Neuron (in vitro differentiated cells): ENCODE measurements at regions not wholly inside any gene's neighbourhood (a gene's known extent, or its start where the extent isn't known, plus 50 kb on each side); places are given as distances from the start of the nearest gene placed in this dataset.

Experiments
- H2AFZ ChIP-seq: one replicate; pipeline ENCODE4 v1.6.1; 2013; ENCODE audit warnings: low read depth, mild to moderate bottlenecking, inconsistent platforms, low read length, moderate library complexity
- H3K27me3 ChIP-seq: one replicate; pipeline ENCODE4 v1.6.1; 2013; ENCODE audit warnings: low read length; ENCODE audit not compliant: insufficient read depth
- H3K36me3 ChIP-seq: one replicate; pipeline ENCODE4 v1.6.1; 2013; ENCODE audit warnings: low read length; ENCODE audit not compliant: insufficient read depth
- H3K4me1 ChIP-seq: one replicate; pipeline ENCODE4 v1.6.1; 2013; ENCODE audit warnings: low read length; ENCODE audit not compliant: insufficient read depth
- H3K4me3 ChIP-seq: 2 replicates; pipeline ENCODE4 v1.5.1; 2013; ENCODE audit warnings: mild to moderate bottlenecking, low read length, moderate library complexity
- H3K9me3 ChIP-seq: one replicate; pipeline ENCODE4 v1.6.1; 2013; ENCODE audit warnings: low read length

DNA sequence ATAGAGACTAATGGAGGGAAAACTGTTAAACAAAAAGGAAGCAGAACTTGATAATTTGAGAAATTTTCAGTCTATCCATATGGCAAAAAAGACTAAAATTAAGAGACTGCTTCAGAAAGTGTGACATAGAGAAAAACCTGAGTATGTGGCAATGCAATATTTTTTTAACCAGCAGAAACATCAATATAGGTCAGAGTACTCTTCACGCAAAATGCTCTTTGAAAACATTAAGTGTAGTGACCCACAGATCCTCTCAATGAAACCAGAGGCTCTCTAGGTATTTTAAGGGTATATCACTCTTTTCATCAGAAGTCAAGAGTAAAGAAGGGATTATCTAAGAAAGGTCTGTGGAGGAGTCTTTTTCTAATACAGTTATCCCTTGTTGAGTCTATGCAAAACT is 1394.8 kb downstream of the DSC3 start:
- Histone ChIP-seq H2AFZ (no peak overlapping the region), H3K27me3 (no peaks in the 10 kb centered on the region), H3K9me3 (no peaks in the 10 kb centered on the region), H3K4me1 (no peaks in the 10 kb centered on the region), H3K4me3 (no peak overlapping the region), H3K36me3 (no peaks in the 10 kb centered on the region)

DNA sequence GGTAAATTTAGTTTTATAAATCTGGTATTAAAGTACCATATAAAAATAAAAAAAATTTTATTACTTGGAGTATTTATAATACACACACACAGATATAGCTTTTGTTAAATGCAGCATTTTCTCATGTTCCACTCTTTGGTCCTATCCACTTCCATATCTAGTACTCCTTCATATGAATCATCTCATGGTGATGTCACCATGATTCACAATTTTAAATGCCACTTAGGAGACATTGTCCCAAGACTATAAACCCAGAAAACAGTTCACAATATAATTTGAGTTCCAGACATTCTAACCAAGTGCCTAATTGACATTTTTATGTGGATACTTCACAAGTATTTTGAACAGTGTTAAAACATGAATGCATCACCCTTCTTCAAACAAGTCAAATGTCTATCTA is 1398.3 kb downstream of the DSC3 start:
- H3K4me1 ChIP-seq = no peaks in the 10 kb centered on the region
- H3K27me3 ChIP-seq = no peaks in the 10 kb centered on the region
- no peak overlapping the region for H3K4me3 ChIP-seq
- no peak overlapping the region for H2AFZ ChIP-seq
- no peaks in the 10 kb centered on the region for H3K9me3 ChIP-seq
- H3K36me3 ChIP-seq = no peaks in the 10 kb centered on the region

DNA sequence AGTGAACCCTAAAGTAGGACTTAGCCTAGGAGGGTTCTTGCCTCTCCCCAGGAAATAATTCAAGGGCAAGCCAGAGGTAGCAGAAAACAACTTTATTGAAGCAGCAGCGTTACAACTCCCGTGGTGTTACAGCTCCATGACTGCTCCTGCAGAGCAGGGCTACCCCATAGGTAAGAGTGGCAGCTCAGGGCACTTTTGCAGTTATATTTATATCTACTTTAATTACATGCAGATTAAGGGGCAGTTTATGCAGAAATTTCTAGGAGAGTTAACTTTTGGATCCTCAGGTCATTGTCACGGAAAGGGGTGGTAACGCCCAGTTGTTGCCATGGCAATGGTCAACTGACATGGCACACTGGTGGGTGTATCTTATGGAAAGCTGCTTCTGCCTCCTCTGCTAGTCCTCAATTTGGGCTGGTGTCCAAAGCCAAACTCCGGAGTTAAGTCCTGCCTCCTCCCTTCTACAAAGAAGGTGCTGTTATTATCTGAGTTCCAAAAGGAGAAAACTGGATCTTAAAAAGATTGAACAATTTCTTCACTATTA is 1413.0 kb downstream of the DSC3 start:
- H3K4me1 ChIP-seq = no peaks in the 10 kb centered on the region
- H3K36me3 ChIP-seq = no peaks in the 10 kb centered on the region
- no peaks in the 10 kb centered on the region for H3K9me3 ChIP-seq
- H2AFZ ChIP-seq = no peak overlapping the region
- no peaks in the 10 kb centered on the region for H3K27me3 ChIP-seq
- H3K4me3 ChIP-seq = no peak overlapping the region

DNA sequence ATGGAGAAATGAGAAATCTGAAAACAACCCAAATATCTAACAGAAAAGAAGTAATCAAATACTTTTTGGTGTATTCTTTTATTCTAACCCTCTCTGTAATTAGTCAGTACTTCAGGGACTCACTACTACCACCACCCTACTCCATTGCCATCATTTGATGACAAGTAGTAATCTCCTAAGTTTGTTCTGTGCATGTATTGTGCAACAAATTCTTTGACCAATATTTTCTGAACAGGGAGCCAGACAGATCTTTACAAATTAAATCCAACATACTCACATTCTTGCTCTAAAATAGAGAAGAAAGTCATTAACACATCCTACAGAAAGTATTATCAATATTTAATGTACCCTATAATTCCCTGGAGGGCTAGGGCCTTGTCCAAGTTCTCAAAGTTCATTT is 1416.4 kb downstream of the DSC3 start:
- H2AFZ ChIP-seq = no peak overlapping the region
- H3K4me3 ChIP-seq = no peak overlapping the region
- H3K27me3 ChIP-seq = no peaks in the 10 kb centered on the region
- peaks cover 4% of the 10 kb centered on the region for H3K4me1 ChIP-seq
- no peaks in the 10 kb centered on the region for H3K36me3 ChIP-seq
- no peaks in the 10 kb centered on the region for H3K9me3 ChIP-seq

DNA sequence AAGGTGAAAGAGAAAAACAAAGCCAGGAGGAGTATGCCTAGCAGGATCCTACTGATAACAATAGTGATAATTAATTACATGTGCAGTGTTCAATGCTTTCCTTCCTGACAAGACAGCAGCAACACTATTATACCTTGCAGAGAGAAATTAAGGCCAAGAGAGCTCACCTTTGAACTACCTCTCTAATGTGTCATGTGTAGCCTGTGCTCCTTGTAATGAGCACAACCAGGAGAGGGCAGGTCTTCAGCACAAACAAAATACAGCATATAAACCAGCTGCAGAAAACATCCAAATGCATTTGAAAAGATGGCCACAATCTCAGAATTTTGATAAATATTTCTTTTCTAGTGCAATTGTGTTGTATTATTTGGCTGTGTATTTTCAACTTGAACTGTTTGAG is 1425.7 kb downstream of the DSC3 start:
- H3K4me1 ChIP-seq = no peaks in the 10 kb centered on the region
- no peak overlapping the region for H3K4me3 ChIP-seq
- no peaks in the 10 kb centered on the region for H3K27me3 ChIP-seq
- no peaks in the 10 kb centered on the region for H3K36me3 ChIP-seq
- H3K9me3 ChIP-seq = no peaks in the 10 kb centered on the region
- no peak overlapping the region for H2AFZ ChIP-seq

DNA sequence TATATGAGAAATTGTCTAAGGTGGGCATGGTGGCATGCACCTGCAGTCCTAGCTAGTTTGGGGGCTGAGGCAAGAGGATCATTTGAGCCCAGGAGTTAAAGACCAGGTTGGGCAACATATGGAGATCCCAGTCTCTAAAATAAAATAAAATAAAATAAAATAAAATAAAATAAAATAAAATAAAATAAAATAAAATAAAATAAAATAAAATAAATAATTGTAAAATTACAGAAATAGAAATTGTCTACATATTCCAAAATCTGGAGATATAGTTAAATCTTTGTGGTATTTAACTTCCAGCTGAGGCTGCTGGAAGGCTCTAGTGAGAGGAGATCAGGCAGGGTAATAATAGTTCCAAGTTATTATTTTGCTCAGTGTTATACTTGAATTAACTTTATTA is 1432.1 kb upstream of the CDH2 start:
- H3K27me3 ChIP-seq = no peaks in the 10 kb centered on the region
- H3K36me3 ChIP-seq = no peaks in the 10 kb centered on the region
- H2AFZ ChIP-seq = no peak overlapping the region
- no peaks in the 10 kb centered on the region for H3K4me1 ChIP-seq
- H3K9me3 ChIP-seq = peaks cover 5% of the 10 kb centered on the region
- H3K4me3 ChIP-seq = no peak overlapping the region

DNA sequence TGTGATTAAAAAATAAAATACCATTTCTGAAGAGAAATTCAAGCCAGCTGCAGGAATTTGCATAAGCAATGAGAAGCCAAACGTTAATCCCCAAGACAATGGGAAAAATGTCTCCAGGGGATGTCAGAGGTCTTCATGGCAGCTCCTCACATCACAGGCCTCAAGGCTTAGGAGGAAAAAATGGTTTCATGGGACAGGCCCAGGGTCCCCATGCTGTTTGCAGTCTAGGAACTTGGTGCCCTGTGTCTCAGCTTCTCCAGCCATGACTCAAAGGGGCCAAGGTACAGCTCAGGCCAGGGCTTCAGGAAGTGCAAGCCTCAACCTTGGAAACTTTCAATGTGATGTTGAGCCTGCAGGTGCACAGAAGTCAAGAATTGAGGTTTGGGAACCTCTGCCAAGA is 1428.4 kb upstream of the CDH2 start:
- H3K27me3 ChIP-seq = no peaks in the 10 kb centered on the region
- H2AFZ ChIP-seq = no peak overlapping the region
- no peaks in the 10 kb centered on the region for H3K4me1 ChIP-seq
- no peak overlapping the region for H3K4me3 ChIP-seq
- peaks cover 5% of the 10 kb centered on the region for H3K9me3 ChIP-seq
- H3K36me3 ChIP-seq = no peaks in the 10 kb centered on the region

DNA sequence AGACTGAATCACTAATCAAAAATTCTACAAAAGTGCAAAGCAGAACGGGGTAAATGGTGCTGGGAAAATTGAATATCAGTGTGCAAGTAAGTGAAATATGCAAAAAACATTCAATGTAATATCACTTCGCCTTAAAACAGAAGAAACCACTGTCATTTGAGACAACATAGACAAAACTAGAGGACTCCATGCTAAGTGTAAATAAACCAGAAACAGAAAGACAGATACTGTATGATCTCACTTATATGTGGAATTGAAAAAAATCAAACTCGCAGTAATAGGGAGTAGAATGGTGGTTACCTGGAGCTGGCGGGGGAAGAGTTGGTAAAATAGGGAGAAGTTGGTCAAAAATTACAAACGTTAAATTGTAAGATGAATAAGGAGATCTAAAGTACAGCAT is 1420.0 kb upstream of the CDH2 start:
- Histone ChIP-seq H3K9me3 (no peaks in the 10 kb centered on the region), H2AFZ (no peak overlapping the region), H3K36me3 (no peaks in the 10 kb centered on the region), H3K27me3 (no peaks in the 10 kb centered on the region), H3K4me3 (no peak overlapping the region), H3K4me1 (no peaks in the 10 kb centered on the region)

DNA sequence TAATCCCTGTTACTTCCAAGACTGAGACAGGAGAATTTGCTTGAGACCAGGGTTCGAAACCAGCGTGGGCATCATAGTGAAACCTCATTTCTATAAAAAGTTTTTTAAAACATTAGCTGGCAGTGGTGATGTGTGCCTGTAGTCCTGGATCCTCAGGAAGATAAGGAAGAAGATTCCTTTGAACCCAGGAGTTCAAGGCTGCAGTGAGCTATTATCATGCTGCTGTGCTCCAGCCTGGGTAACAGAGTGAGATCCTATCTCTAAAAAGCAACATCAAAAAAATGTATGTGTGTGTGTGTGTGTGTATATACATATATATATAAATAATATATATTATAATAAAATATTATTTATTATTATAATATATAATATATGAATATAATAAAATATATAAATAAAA is 1417.6 kb upstream of the CDH2 start:
- H2AFZ ChIP-seq = no peak overlapping the region
- H3K36me3 ChIP-seq = no peaks in the 10 kb centered on the region
- no peaks in the 10 kb centered on the region for H3K27me3 ChIP-seq
- H3K9me3 ChIP-seq = no peaks in the 10 kb centered on the region
- no peaks in the 10 kb centered on the region for H3K4me1 ChIP-seq
- no peak overlapping the region for H3K4me3 ChIP-seq

DNA sequence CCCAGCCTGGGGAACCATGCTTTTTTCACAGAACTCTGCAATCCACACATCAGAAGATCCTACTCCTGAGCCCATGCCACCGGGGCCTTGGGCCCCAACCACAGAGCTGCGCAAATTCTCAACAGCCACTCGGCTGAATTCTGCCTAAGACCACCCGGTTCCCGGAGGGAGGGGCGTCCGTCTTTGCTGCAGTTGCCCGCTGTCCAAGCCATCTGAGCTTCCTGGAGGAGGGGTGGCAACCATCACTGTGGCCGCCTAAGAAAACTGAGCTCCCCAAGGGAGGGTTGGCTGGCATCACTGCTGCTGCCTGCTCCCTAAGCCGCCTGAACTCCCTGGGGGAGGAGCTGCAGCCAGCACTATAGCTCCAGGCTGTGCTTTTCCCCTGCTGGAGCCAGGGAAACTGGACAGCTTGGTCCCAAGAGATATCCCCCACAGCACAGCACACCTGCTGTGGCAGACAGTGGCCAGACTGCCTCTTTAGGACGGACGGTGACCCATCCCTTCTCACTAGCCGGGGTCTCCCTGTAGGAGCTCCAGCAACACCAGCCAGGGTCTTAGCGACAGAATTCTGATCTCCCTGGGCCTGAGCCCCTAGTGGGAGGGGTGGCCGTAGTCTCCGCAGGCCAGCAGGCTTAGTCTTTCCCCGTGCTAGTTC is 1411.6 kb upstream of the CDH2 start:
- no peaks in the 10 kb centered on the region for H3K9me3 ChIP-seq
- H3K27me3 ChIP-seq = no peaks in the 10 kb centered on the region
- H3K4me3 ChIP-seq = no peak overlapping the region
- H2AFZ ChIP-seq = no peak overlapping the region
- H3K4me1 ChIP-seq = no peaks in the 10 kb centered on the region
- no peaks in the 10 kb centered on the region for H3K36me3 ChIP-seq

DNA sequence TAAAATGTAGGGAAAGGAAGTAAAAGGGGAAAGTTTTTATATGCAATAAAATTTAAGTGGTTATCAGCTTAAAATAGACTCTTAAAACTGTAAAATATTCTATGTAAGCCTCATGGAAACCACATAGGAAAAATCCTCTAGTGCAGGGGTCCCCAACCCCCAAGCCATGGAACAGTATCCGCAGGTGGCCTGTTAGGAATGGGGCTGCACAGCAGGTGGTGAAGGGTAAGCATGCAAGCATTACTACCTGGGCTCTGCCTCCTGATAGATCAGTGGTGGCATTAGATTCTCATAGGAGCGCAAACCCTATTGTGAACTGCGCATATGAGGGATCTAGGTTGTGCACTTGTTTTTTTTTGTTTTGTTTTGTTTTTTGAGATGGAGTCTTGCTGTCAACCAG is 1409.3 kb upstream of the CDH2 start:
- H3K9me3 ChIP-seq = no peaks in the 10 kb centered on the region
- H3K36me3 ChIP-seq = no peaks in the 10 kb centered on the region
- H3K4me1 ChIP-seq = no peaks in the 10 kb centered on the region
- no peaks in the 10 kb centered on the region for H3K27me3 ChIP-seq
- no peak overlapping the region for H3K4me3 ChIP-seq
- no peak overlapping the region for H2AFZ ChIP-seq

DNA sequence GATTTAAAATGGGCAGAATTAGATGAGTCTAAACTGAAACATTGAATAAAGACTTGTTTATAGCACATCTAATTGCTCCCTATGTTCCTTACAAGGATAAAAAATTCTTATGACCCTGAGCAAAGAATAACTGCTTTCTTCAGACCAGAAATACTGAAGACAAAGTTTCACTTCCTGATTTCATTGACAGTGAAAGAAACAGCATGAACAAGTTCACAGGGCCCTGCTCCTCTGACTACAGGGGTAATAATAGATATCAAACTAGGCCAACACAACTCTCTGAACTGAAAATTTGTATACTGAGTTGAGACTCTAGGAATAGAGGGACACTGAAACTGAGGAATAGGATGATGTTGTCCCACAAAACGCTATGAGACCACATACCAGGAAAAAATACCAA is 1383.3 kb upstream of the CDH2 start:
- Histone ChIP-seq H3K4me3 (no peak overlapping the region), H3K27me3 (no peaks in the 10 kb centered on the region), H3K4me1 (no peaks in the 10 kb centered on the region), H2AFZ (no peak overlapping the region), H3K36me3 (no peaks in the 10 kb centered on the region), H3K9me3 (no peaks in the 10 kb centered on the region)

DNA sequence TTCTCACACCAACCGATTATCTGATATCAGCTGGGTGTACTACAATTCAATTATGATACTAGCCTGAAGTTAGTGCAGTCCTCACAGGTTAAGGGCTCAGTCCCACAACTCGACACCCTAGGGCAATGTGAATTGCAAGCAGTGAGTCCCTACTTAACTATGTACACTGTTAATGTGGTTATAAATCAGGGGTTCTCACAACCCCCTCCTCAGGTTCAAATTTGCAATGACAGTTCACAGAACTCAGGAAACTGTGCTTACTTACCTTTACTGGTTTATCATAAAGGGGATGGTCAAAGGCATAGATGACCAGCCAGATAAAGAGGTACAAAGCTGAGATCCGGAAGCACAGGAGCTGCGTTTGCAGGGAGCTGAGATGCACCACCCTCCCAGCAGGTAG is 1379.1 kb upstream of the CDH2 start:
- H3K9me3 ChIP-seq = no peaks in the 10 kb centered on the region
- H3K36me3 ChIP-seq = no peaks in the 10 kb centered on the region
- no peaks in the 10 kb centered on the region for H3K4me1 ChIP-seq
- H3K27me3 ChIP-seq = no peaks in the 10 kb centered on the region
- no peak overlapping the region for H3K4me3 ChIP-seq
- H2AFZ ChIP-seq = no peak overlapping the region

DNA sequence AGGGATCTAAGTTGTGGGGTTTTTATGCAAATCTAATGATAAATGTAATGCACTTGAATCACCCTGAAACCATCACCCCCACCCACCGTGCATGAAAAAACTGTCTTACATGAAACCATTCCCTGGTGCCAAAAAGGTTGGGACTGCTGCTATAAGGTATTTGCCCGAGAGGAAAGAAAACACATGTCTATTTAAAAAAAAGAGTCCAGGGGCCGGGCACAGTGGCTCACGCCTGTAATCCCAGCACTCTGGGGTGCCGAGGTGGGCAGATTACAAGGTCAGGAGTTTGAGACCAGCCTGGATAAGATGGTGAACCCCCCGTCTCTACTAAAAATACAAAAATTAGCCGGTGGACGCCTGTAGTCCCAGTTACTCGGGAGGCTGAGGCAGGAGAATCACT is 1372.8 kb upstream of the CDH2 start:
- Histone ChIP-seq H3K36me3 (no peaks in the 10 kb centered on the region), H3K4me3 (no peak overlapping the region), H3K9me3 (no peaks in the 10 kb centered on the region), H3K4me1 (no peaks in the 10 kb centered on the region), H3K27me3 (no peaks in the 10 kb centered on the region), H2AFZ (no peak overlapping the region)
